Activated CD4-positive, alpha-beta T cell treated with anti-CD3 and anti-CD28 coated beads, Interleukin-2, Interleukin-4, amounts not matched to agents 100 ng/mL and 50 ng/mL, durations not matched to agents 16 hours and 8 hours (primary cell): ENCODE measurements at regions not wholly inside any gene's neighbourhood (a gene's known extent, or its start where the extent isn't known, plus 50 kb on each side); places are given as distances from the start of the nearest gene placed in this dataset.

ENCODE experiments used
- DNase-seq: peaks from one replicate; pipeline ENCODE4 v3.0.0-alpha.2; 2020; ENCODE audit warnings: low spot score

DNA sequence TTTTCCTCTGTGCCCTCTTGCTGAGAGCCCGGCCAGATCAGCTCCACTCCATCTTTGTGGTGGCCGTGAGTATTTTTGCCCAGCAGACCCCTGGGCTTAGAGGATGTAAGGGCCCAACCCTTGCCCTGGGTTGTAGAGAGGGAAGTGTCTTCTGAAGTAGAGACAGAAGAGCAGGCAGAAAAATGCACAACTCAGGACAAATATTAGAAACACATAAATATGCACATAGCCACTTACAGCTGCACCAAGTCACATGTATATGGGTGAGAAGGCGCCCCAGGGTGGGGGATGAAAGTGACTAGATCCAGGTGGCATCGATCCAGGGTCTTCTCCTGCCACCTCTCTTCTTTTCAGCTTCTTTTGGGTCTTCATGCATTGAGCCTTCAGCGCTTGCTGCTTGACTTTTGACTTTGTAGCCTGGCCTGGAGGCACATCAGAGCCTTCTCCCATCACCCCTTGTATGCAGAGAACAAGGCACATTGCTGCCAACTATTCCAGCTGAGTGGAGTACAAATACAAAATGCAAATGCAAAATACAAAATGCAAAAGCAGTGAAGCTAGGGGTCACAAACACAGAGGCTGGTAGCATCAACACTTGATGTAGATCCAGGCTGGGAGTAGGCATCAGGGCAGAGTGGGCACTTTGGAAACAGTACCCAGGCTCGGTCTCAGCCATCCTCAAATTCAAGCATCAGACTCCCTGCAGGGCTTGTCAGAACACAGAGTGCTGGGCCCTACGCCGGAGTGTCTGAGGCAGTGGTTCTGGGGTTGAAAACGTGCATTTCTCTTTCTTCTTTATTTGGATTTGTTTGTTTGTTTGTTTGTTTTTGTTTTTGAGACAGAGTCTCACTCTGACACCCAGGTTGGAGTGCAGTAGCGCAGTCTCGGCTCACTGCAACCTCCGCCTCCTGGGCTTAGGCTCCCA, 133.0 kb downstream of the ASB7 start:
- DNase-seq: no peak

DNA sequence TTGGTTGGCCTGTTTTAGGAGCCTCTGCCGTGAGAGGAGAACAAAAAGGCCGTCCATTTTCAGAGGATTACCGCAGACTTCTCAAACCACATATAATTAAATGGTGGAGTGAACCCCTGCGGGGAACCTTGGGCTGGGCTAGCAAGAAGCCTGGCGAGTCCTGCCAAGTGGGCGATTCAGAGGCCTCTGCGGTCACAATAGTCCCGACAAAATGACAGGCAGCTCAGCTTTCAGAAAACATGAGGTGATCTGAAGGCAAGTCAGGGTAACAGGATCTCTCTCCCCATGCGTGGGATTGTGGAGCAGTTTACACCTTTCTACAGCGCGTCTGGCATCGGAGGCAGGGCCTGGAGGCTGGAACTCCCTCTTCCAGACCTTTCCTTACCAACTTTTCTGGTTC, 134.8 kb downstream of the ASB7 start:
- no peak for DNase-seq

- no peak for DNase-seq
These were observed 136.2 kb downstream of the ASB7 start for GRCh38 chr15:100738614-100739013.

- DNase-seq: no peak
These were observed 137.7 kb downstream of the ASB7 start for GRCh38 chr15:100740138-100740537.

DNA sequence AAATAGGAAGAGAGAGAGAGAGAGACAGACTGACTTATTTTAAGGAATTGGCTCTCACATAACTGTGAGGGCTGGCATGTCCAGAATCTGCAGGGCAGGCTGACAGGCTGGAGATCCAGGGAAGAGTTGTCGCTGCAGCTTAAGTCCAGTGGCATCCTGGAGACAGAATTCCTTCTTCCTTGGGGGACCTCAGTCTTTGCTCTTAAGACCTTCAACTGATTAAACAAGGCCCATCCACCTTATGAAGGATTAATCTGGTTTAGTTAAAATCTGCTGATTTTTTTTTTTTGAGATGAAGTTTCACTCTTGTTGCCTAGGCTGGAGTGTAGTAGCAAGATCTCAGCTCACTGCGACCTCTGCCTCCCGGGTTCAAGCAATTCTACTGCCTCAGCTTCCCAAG, 128.0 kb upstream of the ALDH1A3 start:
- DNase-seq: no peak

GRCh38 chr15:100753503-100753902, 126.1 kb upstream of the ALDH1A3 start:
- DNase-seq: no peak

DNA sequence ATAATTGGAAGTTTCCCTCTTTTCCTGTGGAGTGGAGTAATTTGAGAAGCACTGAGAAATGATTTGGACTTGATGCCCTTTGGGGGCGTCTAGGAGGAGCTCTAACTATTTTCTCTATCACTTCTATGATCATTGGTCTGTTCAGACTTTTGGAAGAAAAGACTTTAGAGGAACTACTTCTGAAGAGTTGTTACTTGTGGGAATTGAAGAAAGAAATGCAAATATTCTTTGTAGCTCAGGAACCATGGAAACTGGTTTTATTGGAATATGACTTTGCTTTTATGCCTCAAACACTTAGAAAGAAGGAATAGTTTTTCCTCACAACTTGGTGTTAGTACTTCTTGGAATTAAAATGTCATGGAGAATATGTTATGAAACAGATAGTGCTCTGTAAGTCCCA, 122.0 kb upstream of the ALDH1A3 start:
- no peak for DNase-seq

- DNase-seq: no peak
These were observed 121.1 kb upstream of the ALDH1A3 start for GRCh38 chr15:100758555-100758954.

- DNase-seq: no peak
These were observed 120.5 kb upstream of the ALDH1A3 start for GRCh38 chr15:100759106-100759505.

- no peak for DNase-seq
These were observed 119.8 kb upstream of the ALDH1A3 start for GRCh38 chr15:100759698-100760356.

DNA sequence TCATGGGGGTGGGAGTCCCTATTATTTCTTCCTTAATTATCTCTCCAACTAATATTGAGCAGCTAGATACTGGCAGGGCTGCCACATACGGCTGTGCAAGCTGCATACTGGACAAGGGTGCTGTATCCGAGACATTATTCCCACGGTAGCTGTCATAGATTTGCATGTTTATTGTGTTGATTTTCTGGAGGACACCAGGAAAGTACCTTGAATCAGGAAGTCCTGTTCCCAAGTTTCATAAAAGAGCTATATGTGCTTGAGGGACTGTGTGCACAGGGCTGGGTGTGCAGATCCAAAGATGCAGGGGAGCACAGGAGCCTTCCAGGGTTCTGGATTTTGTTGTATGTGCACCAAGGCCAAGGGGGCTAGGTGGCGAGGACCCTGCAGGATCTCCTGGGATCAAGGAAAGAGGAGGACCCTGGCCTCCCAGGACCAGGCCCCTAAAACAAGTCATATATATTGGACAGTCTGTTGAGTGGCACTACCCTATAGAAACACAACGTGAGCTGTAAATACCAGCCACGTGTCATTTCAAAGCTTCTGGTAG, 119.2 kb upstream of the ALDH1A3 start:
- no peak for DNase-seq

- no peak for DNase-seq
These were observed 118.2 kb upstream of the ALDH1A3 start for GRCh38 chr15:100761290-100761935.

- no peak for DNase-seq
These were observed 117.3 kb upstream of the ALDH1A3 start for GRCh38 chr15:100762289-100762688.

DNA sequence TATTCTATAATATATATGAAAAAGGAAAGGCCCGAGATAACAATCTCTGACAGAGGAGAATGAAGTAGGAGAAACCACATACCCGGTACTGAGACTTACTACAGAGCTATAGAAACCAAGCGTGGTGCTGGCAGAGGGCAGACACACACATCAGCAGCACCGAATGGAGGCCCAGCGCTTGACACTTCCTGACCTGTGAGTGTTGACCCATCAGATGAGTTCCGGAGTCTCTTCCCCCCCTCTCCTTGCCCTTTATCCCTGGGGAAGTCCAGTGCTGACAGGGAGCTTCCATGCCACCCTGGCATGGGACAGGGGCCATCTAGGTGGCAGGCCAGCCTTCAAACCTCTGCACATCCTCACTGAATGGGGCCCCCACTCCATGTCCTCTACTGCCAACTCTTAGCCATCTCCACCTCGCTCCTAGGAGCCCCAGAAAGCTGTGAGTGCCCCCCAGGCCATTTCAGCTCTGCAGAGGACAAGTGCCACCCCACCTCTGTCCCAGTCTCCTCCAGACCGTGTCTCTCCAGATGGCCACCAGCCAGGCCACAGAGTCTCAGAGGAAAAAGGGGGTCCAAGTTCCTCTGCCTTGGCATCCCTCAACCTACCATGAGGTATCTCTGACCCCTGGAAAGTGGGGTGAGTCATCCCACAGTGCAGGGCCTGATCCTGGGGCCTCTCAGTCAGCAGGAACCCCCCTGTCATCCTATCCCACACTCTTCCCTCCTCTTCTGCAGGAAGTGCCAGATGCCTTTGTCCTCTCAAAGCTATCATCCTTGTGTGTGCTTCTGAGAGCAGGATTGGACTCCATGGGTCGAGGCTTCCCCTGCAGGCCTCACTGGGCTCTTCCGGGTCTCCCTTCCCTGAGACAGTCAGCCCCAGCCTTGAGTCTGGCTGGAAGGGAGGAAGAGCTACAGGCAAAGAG, 116.5 kb upstream of the ALDH1A3 start:
- no peak for DNase-seq

- no peak for DNase-seq
These were observed 115.5 kb upstream of the ALDH1A3 start for GRCh38 chr15:100763835-100764750.

GRCh38 chr15:100764778-100765466, 114.7 kb upstream of the ALDH1A3 start:
- DNase-seq: no peak

- DNase-seq: no peak
These were observed 114.0 kb upstream of the ALDH1A3 start for GRCh38 chr15:100765467-100766241.

- no peak for DNase-seq
These were observed 113.2 kb upstream of the ALDH1A3 start for GRCh38 chr15:100766243-100767000.
